ENCODE measurements at regions not wholly inside any gene's neighbourhood (a gene's known extent, or its start where the extent isn't known, plus 50 kb on each side); places are given as distances from the start of the nearest gene placed in this dataset.

GRCh38 chrX:39144323-39144722 is 343.1 kb downstream of the MID1IP1 start:
- Mint-ChIP-seq H3K4me3 (no peak overlapping the region), H3K4me1 (peaks cover 7% of the 10 kb centered on the region), H3K9me3 (peaks cover 50% of the 10 kb centered on the region), H3K27ac (no peak overlapping the region), H3K27me3 (ENCODE audit: insufficient read depth) (no peaks in the 10 kb centered on the region), H3K36me3 (ENCODE audit: low read depth) (no peaks in the 10 kb centered on the region)
- H3K9ac ChIP-seq (ENCODE audit: extremely low read depth, low read length, poor library complexity, severe bottlenecking), result no peak overlapping the region
- no peaks in the 10 kb centered on the region for H3K4me1 ChIP-seq (ENCODE audit: control insufficient read depth, insufficient read depth, low read length)
- no peak overlapping the region for H3K4me3 ChIP-seq (ENCODE audit: low read length)
- no peaks in the 10 kb centered on the region for H3K36me3 ChIP-seq (ENCODE audit: control insufficient read depth, insufficient read depth, low read length)
- H3K27ac ChIP-seq (ENCODE audit: low read depth, low read length), result no peak overlapping the region
- H3K27me3 ChIP-seq (ENCODE audit: control insufficient read depth, insufficient read depth, low read length, poor library complexity, severe bottlenecking), result no peaks in the 10 kb centered on the region
- 93% methylated on average over 2 of the region's 3 CpGs; no CpG with 5 or more reads in 1 of the 2 experiments for WGBS, 2 experiments (ENCODE audit: insufficient coverage in 1 of 2, insufficient read length in 1 of 2)
- DNase-seq, result no peak
- TF ChIP-seq CTCF (conservative IDR thresholded peaks at IDR 0.05), result no peak
- no peaks in the 10 kb centered on the region for H3K9me3 ChIP-seq (ENCODE audit: control insufficient read depth, low read length)

GRCh38 chrX:39144956-39145355 is 343.7 kb downstream of the MID1IP1 start:
- no peaks in the 10 kb centered on the region for H3K27me3 Mint-ChIP-seq (ENCODE audit: insufficient read depth)
- H3K9me3 ChIP-seq (ENCODE audit: control insufficient read depth, low read length), result no peaks in the 10 kb centered on the region
- no peak overlapping the region for H3K9ac ChIP-seq (ENCODE audit: extremely low read depth, low read length, poor library complexity, severe bottlenecking)
- TF ChIP-seq CTCF (conservative IDR thresholded peaks at IDR 0.05), result no peak
- H3K36me3 ChIP-seq (ENCODE audit: control insufficient read depth, insufficient read depth, low read length), result no peaks in the 10 kb centered on the region
- no peaks in the 10 kb centered on the region for H3K27me3 ChIP-seq (ENCODE audit: control insufficient read depth, insufficient read depth, low read length, poor library complexity, severe bottlenecking)
- 94 to 100% methylated on average over 2 to 7 of the region's 7 CpGs for WGBS, 2 experiments (ENCODE audit: insufficient coverage in 1 of 2, insufficient read length in 1 of 2)
- no peak overlapping the region for H3K27ac ChIP-seq (ENCODE audit: low read depth, low read length)
- no peaks in the 10 kb centered on the region for H3K4me1 ChIP-seq (ENCODE audit: control insufficient read depth, insufficient read depth, low read length)
- no peak overlapping the region for H3K4me3 Mint-ChIP-seq
- no peak overlapping the region for H3K4me3 ChIP-seq (ENCODE audit: low read length)
- no peak overlapping the region for H3K27ac Mint-ChIP-seq
- DNase-seq, result no peak
- peaks cover 10% of the 10 kb centered on the region for H3K4me1 Mint-ChIP-seq
- H3K36me3 Mint-ChIP-seq (ENCODE audit: low read depth), result no peaks in the 10 kb centered on the region
- peaks cover 48% of the 10 kb centered on the region for H3K9me3 Mint-ChIP-seq

- no peak for TF ChIP-seq CTCF (conservative IDR thresholded peaks at IDR 0.05)
- Mint-ChIP-seq H3K36me3 (ENCODE audit: low read depth) (no peaks in the 10 kb centered on the region), H3K9me3 (peaks cover 44% of the 10 kb centered on the region)
Observed at GRCh38 chrX:39145859-39146258, 344.6 kb downstream of the MID1IP1 start.

More at GRCh38 chrX:39145859-39146258, 344.6 kb downstream of the MID1IP1 start:
- H3K4me3 ChIP-seq (ENCODE audit: low read length), result no peak overlapping the region
- no peaks in the 10 kb centered on the region for H3K4me1 ChIP-seq (ENCODE audit: control insufficient read depth, insufficient read depth, low read length)
- H3K4me3 Mint-ChIP-seq, result no peak overlapping the region
- no peaks in the 10 kb centered on the region for H3K27me3 Mint-ChIP-seq (ENCODE audit: insufficient read depth)
- no peak overlapping the region for H3K27ac Mint-ChIP-seq
- no peak overlapping the region for H3K9ac ChIP-seq (ENCODE audit: extremely low read depth, low read length, poor library complexity, severe bottlenecking)
- H3K27me3 ChIP-seq (ENCODE audit: control insufficient read depth, insufficient read depth, low read length, poor library complexity, severe bottlenecking), result no peaks in the 10 kb centered on the region
- no peak overlapping the region for H3K27ac ChIP-seq (ENCODE audit: low read depth, low read length)
- no peaks in the 10 kb centered on the region for H3K9me3 ChIP-seq (ENCODE audit: control insufficient read depth, low read length)
- DNase-seq, result no peak
- no peaks in the 10 kb centered on the region for H3K36me3 ChIP-seq (ENCODE audit: control insufficient read depth, insufficient read depth, low read length)
- H3K4me1 Mint-ChIP-seq, result peaks cover 19% of the 10 kb centered on the region

Measured in endodermal cell (in vitro differentiated cells).